Inferior parietal cortex (tissue), 1 donor: ENCODE measurements at regions not wholly inside any gene's neighbourhood (a gene's known extent, or its start where the extent isn't known, plus 50 kb on each side); places are given as distances from the start of the nearest gene placed in this dataset.
"Not testable (repeated sequence)": the region's sequence is repeated elsewhere in the genome, so short reads cannot be mapped to it uniquely, and the experiment has no call there.

Experiments used
- DNase-seq: peaks from one replicate; pipeline ENCODE4 v3.0.0-alpha.2; 2016; ENCODE audit errors: extremely low spot score

DNA sequence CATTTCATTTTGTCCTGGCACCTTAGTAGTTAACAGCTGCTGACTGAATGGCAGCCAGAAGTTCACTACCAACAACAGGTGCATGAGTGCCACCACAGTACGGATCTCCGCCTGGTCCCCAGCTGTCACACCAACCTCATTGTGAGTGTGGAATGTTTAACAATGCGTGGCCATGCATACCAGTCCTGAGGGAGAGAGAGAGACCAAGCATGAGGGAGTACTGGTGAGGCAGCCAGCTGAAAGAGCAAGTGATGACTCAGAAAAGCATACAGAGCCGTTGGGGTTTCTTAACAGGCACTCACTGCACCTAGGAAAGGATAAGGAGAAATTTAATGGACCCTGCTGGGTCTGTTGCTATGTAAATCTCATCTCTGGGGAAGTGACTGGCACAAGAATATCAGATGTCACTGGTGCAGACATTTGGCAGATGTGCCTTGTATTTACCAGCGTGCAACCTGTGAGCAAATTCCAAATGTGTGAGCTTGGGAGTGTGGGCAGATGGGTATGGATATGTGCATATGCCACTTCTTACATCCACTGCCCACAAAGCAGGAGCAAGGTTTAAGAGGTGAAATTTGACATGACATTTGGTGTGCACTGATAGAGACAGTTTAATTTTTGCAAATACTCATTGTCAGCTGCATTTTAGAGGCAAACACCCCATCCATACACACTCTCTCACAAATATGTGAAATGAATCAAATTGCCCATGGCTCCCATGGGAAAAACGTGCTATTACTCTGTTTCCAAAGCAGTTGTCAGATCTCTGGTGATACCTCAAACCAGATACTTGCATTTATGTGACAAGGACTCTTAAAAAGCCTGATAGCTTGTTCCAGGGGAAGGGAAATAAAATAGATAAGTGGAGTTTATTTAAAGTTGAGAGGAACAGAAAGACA lies 245.2 kb upstream of the ARPP21 start:
- no peak for DNase-seq

GRCh38 chr3:35394905-35395304 lies 244.4 kb upstream of the ARPP21 start:
- no peak for DNase-seq

GRCh38 chr3:35401671-35402070 lies 237.7 kb upstream of the ARPP21 start:
- DNase-seq, result peak; percentile 26

DNA sequence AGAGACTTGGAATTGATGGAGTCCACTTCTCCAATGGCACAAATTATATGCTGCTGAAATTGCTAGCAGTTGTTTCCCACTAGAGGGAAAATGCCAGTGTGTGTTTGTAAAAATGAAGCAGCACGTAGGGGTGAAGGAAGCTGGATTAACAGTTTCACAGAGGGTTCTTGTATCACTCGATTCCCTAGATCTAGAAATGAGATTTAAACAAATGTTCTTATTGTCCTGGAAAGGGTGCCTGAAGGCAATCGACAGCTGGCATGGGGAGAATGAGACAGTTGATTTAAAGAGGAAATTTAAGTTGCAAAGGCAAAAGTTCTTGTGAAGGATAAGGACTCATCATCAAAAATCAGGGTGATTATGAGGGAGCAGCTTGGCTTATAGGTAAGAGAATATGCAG lies 234.8 kb upstream of the ARPP21 start:
- no peak for DNase-seq

DNA sequence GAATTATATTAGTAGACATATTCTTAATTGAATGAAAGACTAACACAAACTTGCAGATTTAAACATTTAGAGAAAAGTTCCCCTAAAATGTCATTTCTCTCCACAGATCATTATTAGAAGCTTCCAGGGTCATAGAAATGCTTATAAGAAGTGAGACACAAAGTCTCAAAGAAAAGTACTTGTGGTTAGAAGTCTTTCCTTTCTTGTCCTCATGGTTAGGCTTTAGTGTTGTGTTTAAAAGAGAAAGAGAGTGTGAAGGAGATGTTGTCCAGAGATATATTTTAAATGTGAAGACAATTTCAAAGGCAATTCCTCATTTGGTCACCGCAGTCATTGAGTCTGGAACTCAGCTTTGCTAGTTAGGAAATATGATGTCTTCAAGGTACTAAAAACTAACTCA lies 230.4 kb upstream of the ARPP21 start:
- no peak for DNase-seq

- DNase-seq, result no peak
Measured at GRCh38 chr3:35409991-35410390, 229.3 kb upstream of the ARPP21 start.

- no peak for DNase-seq
Measured at GRCh38 chr3:35413483-35413882, 225.8 kb upstream of the ARPP21 start.

DNA sequence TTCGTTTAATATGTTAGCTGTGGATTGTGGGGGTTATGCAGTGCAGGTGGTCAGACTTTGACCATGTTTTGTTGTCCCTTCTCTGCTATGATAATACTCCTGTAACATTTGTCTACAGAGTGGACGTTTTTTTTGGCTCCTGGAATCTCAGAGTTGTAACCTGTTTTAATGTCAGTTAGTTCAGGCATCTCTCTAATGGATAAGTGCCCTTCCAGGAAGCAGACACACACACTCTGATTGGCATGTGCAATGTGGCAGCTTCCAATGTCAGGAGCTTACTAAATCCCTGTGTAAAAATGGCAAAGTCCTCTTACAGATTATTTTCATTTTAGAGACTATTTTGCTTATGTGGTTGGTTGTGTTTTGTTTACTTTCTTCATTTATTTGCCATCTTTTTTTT lies 222.2 kb upstream of the ARPP21 start:
- DNase-seq, result no peak

DNA sequence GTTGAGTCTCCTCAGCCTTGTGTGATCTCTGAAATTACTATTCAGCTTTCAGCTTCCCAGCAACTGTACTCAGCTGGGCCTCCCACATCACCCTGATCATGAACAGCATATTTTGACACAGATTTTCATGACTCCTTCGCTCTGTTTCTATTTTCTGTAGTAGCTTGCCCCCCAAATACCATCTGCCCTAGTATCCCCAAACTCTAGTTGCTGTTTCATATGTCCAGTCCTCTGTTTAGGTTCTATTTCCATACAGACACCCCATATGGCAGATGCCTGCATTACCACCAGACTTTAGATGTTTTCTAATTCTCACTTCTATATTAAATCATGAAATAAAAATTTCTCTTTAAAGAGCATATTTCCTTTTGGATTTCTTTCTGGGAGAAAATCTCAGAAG lies 217.2 kb upstream of the ARPP21 start:
- peak; percentile 17 for DNase-seq

- no peak for DNase-seq
Measured at GRCh38 chr3:35422836-35423601, 216.3 kb upstream of the ARPP21 start.

DNA sequence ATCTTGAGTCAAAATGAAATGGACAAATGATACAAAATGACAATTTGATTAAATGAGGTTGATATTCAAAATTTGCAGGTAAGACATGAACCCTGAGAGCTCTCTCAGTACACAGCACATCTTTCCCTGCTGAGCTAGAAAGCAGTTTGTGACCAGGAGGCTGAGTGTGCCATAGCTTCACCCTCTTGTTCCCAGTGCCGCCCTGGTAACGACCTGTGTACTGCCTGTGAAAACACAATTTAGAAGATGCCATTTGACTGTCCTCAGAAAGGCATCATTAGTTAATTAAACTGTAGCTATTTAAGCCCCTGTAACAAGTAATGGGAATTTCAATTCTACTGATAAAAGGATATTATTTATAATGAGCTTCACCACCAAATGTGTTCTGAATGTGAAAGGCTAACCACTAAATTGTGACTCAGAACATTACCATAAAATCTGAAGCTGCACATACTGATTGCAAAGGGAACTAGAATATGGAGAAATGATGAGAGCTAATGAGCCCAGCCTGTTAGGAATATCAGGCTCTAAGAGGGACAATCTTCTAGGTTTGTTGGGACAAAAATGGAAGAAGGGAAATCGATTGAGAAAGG lies 212.9 kb upstream of the ARPP21 start:
- DNase-seq, result no peak

DNA sequence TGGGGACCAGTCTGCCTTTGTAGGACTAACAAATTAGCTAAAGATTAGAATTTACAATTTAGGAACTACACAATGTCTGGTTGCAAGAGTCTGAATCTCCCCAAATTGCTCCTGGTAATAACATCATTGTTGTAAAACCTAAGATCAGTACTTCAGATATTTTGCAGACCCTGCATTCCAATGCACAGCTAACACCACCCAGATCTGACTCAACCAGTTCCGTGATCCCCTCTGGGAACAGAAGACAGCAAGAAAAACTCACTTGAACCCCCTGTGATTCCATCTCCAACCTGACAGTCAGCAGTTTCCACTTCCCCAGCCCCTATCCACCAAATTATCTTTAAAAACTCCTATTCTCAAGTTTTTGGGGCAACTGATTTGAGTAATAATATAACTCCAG lies 201.9 kb upstream of the ARPP21 start:
- DNase-seq, result no peak

- DNase-seq, result no peak
Measured at GRCh38 chr3:35438101-35438500, 201.2 kb upstream of the ARPP21 start.

DNA sequence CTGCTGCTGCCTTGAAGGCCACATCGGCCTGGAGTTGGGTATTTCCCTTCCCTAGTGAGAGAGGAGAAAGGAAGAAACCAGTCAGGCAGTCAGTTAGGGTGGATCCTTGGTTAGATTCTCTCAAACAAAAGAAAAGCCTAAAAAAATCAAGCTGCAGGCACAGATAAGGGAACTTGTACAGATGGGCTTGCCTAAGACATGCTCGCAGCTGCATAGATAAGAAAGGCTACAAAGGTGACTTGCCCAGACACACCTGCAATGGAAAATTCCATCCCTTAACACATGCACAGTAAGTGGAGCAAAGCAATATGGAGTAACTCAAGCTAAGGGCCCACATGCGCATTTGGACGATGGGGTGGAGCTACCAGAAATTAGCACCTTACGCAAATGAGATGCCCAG lies 199.7 kb upstream of the ARPP21 start:
- DNase-seq, result no peak

GRCh38 chr3:35440826-35441225 lies 198.5 kb upstream of the ARPP21 start:
- DNase-seq, result no peak

GRCh38 chr3:35446896-35447295 lies 192.4 kb upstream of the ARPP21 start:
- no peak for DNase-seq

DNA sequence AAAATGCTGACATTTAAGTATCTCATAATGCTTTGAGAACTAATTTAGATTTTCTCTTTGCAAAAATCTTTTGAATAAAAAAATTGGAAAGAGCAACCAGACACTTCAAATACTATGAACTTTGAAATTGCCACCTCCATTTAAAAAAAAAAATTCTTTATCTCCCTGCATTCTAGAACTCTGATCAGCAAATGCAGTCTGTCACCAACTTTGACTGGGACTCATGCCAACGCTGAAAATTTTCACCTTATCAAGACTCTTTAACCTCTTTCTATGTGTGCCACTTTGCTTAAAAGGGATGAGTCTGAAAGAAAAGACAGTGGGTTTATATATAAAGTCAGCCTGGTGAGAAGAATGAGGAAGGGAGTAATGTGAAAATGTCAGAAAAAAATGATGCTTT lies 191.2 kb upstream of the ARPP21 start:
- no peak for DNase-seq

- DNase-seq, result no peak
Measured at GRCh38 chr3:35448681-35449080, 190.6 kb upstream of the ARPP21 start.

DNA sequence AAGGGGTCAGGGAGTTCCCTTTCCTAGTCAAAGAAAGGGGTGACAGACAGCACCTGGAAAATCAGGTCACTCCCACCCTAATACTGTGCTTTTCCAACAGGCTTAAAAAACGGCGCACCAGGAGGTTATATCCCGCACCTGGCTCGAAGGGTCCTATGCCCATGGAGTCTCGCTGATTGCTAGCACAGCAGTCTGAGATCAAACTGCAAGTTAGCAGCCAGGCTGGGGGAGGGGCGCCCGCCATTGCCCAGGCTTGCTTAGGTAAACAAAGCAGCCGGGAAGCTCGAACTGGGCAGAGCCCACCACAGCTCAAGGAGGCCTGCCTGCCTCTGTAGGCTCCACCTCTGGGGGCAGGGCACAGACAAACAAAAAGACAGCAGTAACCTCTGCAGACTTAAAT lies 184.5 kb upstream of the ARPP21 start:
- not testable (repeated sequence) for DNase-seq

- DNase-seq, result no peak
Measured at GRCh38 chr3:35473956-35474355, 165.4 kb upstream of the ARPP21 start.

DNA sequence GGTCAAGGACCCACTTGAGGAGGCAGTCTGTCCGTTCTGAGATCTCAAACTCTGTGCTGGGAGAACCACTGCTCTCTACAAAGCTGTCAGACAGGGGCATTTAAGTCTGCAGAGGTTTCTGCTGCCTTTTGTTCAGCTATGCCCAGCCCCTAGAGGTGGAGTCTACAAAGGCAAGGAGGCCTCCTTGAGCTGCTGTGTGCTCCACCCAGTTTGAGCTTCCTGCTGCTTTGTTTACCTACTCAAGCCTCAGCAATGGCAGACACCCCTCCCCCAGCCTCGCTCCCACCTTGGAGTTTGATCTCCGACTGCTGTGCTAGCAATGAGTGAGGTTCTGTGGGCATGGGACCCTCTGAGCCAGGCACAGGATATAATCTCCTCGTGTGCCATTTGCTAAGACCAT lies 156.8 kb upstream of the ARPP21 start:
- not testable (repeated sequence) for DNase-seq

GRCh38 chr3:35483131-35483530 lies 156.2 kb upstream of the ARPP21 start:
- DNase-seq, result no peak
